ENCODE measurements at regions not wholly inside any gene's neighbourhood (a gene's known extent, or its start where the extent isn't known, plus 50 kb on each side); places are given as distances from the start of the nearest gene placed in this dataset.

GRCh38 chr22:47902646-47903180 is 1140.3 kb downstream of the TBC1D22A start:
- Histone ChIP-seq H3K4me1 (ENCODE audit: insufficient read depth, low read length) (no peaks in the 10 kb centered on the region), H3K9me3 (ENCODE audit: low read length) (no peaks in the 10 kb centered on the region), H2AFZ (ENCODE audit: low read depth, low read length) (no peak overlapping the region), H3K27me3 (ENCODE audit: insufficient read depth, low read length) (no peaks in the 10 kb centered on the region), H3K4me3 (ENCODE audit: low read length) (no peak overlapping the region), H3K36me3 (ENCODE audit: insufficient read depth, low read length) (no peaks in the 10 kb centered on the region)

GRCh38 chr22:47901911-47902310 is 1139.5 kb downstream of the TBC1D22A start:
- H3K27me3 ChIP-seq (ENCODE audit: insufficient read depth, low read length), result no peaks in the 10 kb centered on the region
- no peaks in the 10 kb centered on the region for H3K9me3 ChIP-seq (ENCODE audit: low read length)
- H3K4me1 ChIP-seq (ENCODE audit: insufficient read depth, low read length), result no peaks in the 10 kb centered on the region
- H3K4me3 ChIP-seq (ENCODE audit: low read length), result no peak overlapping the region
- no peak overlapping the region for H2AFZ ChIP-seq (ENCODE audit: low read depth, low read length)
- H3K36me3 ChIP-seq (ENCODE audit: insufficient read depth, low read length), result no peaks in the 10 kb centered on the region

GRCh38 chr22:47899894-47900293 is 1137.4 kb downstream of the TBC1D22A start:
- H3K9me3 ChIP-seq (ENCODE audit: low read length), result no peaks in the 10 kb centered on the region
- no peak overlapping the region for H3K4me3 ChIP-seq (ENCODE audit: low read length)
- H3K36me3 ChIP-seq (ENCODE audit: insufficient read depth, low read length), result no peaks in the 10 kb centered on the region

GRCh38 chr22:47898946-47899345 is 1136.5 kb downstream of the TBC1D22A start:
- Histone ChIP-seq H3K4me1 (ENCODE audit: insufficient read depth, low read length) (no peaks in the 10 kb centered on the region), H3K36me3 (ENCODE audit: insufficient read depth, low read length) (no peaks in the 10 kb centered on the region), H2AFZ (ENCODE audit: low read depth, low read length) (no peak overlapping the region), H3K4me3 (ENCODE audit: low read length) (no peak overlapping the region), H3K27me3 (ENCODE audit: insufficient read depth, low read length) (no peaks in the 10 kb centered on the region), H3K9me3 (ENCODE audit: low read length) (no peaks in the 10 kb centered on the region)

More at GRCh38 chr22:47899894-47900293, 1137.4 kb downstream of the TBC1D22A start:
- no peaks in the 10 kb centered on the region for H3K27me3 ChIP-seq (ENCODE audit: insufficient read depth, low read length)
- no peaks in the 10 kb centered on the region for H3K4me1 ChIP-seq (ENCODE audit: insufficient read depth, low read length)
- H2AFZ ChIP-seq (ENCODE audit: low read depth, low read length), result no peak overlapping the region

- H3K27me3 ChIP-seq (ENCODE audit: insufficient read depth, low read length), result peaks cover 2% of the 10 kb centered on the region
- H3K4me3 ChIP-seq (ENCODE audit: low read length), result no peak overlapping the region
- no peaks in the 10 kb centered on the region for H3K9me3 ChIP-seq (ENCODE audit: low read length)
- no peak overlapping the region for H2AFZ ChIP-seq (ENCODE audit: low read depth, low read length)
- H3K36me3 ChIP-seq (ENCODE audit: insufficient read depth, low read length), result no peaks in the 10 kb centered on the region
- H3K4me1 ChIP-seq (ENCODE audit: insufficient read depth, low read length), result no peaks in the 10 kb centered on the region
These were observed 1129.2 kb downstream of the TBC1D22A start for GRCh38 chr22:47891609-47892008.

- H3K36me3 ChIP-seq (ENCODE audit: insufficient read depth, low read length), result no peaks in the 10 kb centered on the region
- H3K4me3 ChIP-seq (ENCODE audit: low read length), result no peak overlapping the region
- H2AFZ ChIP-seq (ENCODE audit: low read depth, low read length), result no peak overlapping the region
- peaks cover 2% of the 10 kb centered on the region for H3K27me3 ChIP-seq (ENCODE audit: insufficient read depth, low read length)
- no peaks in the 10 kb centered on the region for H3K4me1 ChIP-seq (ENCODE audit: insufficient read depth, low read length)
- no peaks in the 10 kb centered on the region for H3K9me3 ChIP-seq (ENCODE audit: low read length)
These were observed 1126.4 kb downstream of the TBC1D22A start for GRCh38 chr22:47888817-47889216.

- Histone ChIP-seq H3K36me3 (ENCODE audit: insufficient read depth, low read length) (no peaks in the 10 kb centered on the region), H3K4me3 (ENCODE audit: low read length) (no peak overlapping the region), H3K9me3 (ENCODE audit: low read length) (no peaks in the 10 kb centered on the region), H3K27me3 (ENCODE audit: insufficient read depth, low read length) (peaks cover 2% of the 10 kb centered on the region), H3K4me1 (ENCODE audit: insufficient read depth, low read length) (no peaks in the 10 kb centered on the region), H2AFZ (ENCODE audit: low read depth, low read length) (no peak overlapping the region)
These were observed 1122.3 kb downstream of the TBC1D22A start for GRCh38 chr22:47884775-47885174.

GRCh38 chr22:47884200-47884599 is 1121.8 kb downstream of the TBC1D22A start:
- Histone ChIP-seq H2AFZ (ENCODE audit: low read depth, low read length) (no peak overlapping the region), H3K4me3 (ENCODE audit: low read length) (no peak overlapping the region), H3K9me3 (ENCODE audit: low read length) (no peaks in the 10 kb centered on the region), H3K36me3 (ENCODE audit: insufficient read depth, low read length) (no peaks in the 10 kb centered on the region), H3K4me1 (ENCODE audit: insufficient read depth, low read length) (no peaks in the 10 kb centered on the region), H3K27me3 (ENCODE audit: insufficient read depth, low read length) (peaks cover 2% of the 10 kb centered on the region)

GRCh38 chr22:47883757-47884156 is 1121.3 kb downstream of the TBC1D22A start:
- Histone ChIP-seq H3K27me3 (ENCODE audit: insufficient read depth, low read length) (peaks cover under 1% of the 10 kb centered on the region), H3K36me3 (ENCODE audit: insufficient read depth, low read length) (no peaks in the 10 kb centered on the region), H3K4me1 (ENCODE audit: insufficient read depth, low read length) (no peaks in the 10 kb centered on the region), H3K9me3 (ENCODE audit: low read length) (no peaks in the 10 kb centered on the region), H3K4me3 (ENCODE audit: low read length) (no peak overlapping the region), H2AFZ (ENCODE audit: low read depth, low read length) (no peak overlapping the region)

GRCh38 chr22:47879346-47879745 is 1116.9 kb downstream of the TBC1D22A start:
- Histone ChIP-seq H3K27me3 (ENCODE audit: insufficient read depth, low read length) (no peaks in the 10 kb centered on the region), H2AFZ (ENCODE audit: low read depth, low read length) (no peak overlapping the region), H3K36me3 (ENCODE audit: insufficient read depth, low read length) (no peaks in the 10 kb centered on the region), H3K4me1 (ENCODE audit: insufficient read depth, low read length) (no peaks in the 10 kb centered on the region), H3K4me3 (ENCODE audit: low read length) (no peak overlapping the region), H3K9me3 (ENCODE audit: low read length) (no peaks in the 10 kb centered on the region)

- Histone ChIP-seq H3K36me3 (ENCODE audit: insufficient read depth, low read length) (no peaks in the 10 kb centered on the region), H2AFZ (ENCODE audit: low read depth, low read length) (no peak overlapping the region), H3K27me3 (ENCODE audit: insufficient read depth, low read length) (no peaks in the 10 kb centered on the region), H3K4me1 (ENCODE audit: insufficient read depth, low read length) (no peaks in the 10 kb centered on the region), H3K4me3 (ENCODE audit: low read length) (no peak overlapping the region), H3K9me3 (ENCODE audit: low read length) (no peaks in the 10 kb centered on the region)
These were observed 1116.0 kb downstream of the TBC1D22A start for GRCh38 chr22:47878460-47878859.

GRCh38 chr22:47872761-47873535 is 1110.5 kb downstream of the TBC1D22A start:
- Histone ChIP-seq H2AFZ (ENCODE audit: low read depth, low read length) (no peak overlapping the region), H3K27me3 (ENCODE audit: insufficient read depth, low read length) (no peaks in the 10 kb centered on the region), H3K4me3 (ENCODE audit: low read length) (no peak overlapping the region), H3K4me1 (ENCODE audit: insufficient read depth, low read length) (no peaks in the 10 kb centered on the region), H3K36me3 (ENCODE audit: insufficient read depth, low read length) (no peaks in the 10 kb centered on the region), H3K9me3 (ENCODE audit: low read length) (no peaks in the 10 kb centered on the region)

- Histone ChIP-seq H3K4me1 (ENCODE audit: insufficient read depth, low read length) (no peaks in the 10 kb centered on the region), H3K4me3 (ENCODE audit: low read length) (no peak overlapping the region), H3K9me3 (ENCODE audit: low read length) (no peaks in the 10 kb centered on the region), H3K27me3 (ENCODE audit: insufficient read depth, low read length) (no peaks in the 10 kb centered on the region), H2AFZ (ENCODE audit: low read depth, low read length) (no peak overlapping the region), H3K36me3 (ENCODE audit: insufficient read depth, low read length) (no peaks in the 10 kb centered on the region)
These were observed 1103.2 kb downstream of the TBC1D22A start for GRCh38 chr22:47865626-47866025.

GRCh38 chr22:47862394-47862793 is 1099.9 kb downstream of the TBC1D22A start:
- H3K9me3 ChIP-seq (ENCODE audit: low read length), result no peaks in the 10 kb centered on the region
- no peaks in the 10 kb centered on the region for H3K4me1 ChIP-seq (ENCODE audit: insufficient read depth, low read length)
- H3K36me3 ChIP-seq (ENCODE audit: insufficient read depth, low read length), result no peaks in the 10 kb centered on the region
- H3K4me3 ChIP-seq (ENCODE audit: low read length), result no peak overlapping the region
- no peak overlapping the region for H2AFZ ChIP-seq (ENCODE audit: low read depth, low read length)
- no peaks in the 10 kb centered on the region for H3K27me3 ChIP-seq (ENCODE audit: insufficient read depth, low read length)

All from neuron (in vitro differentiated cells).